ENCODE measurements at regions not wholly inside any gene's neighbourhood (a gene's known extent, or its start where the extent isn't known, plus 50 kb on each side); places are given as distances from the start of the nearest gene placed in this dataset.

DNA sequence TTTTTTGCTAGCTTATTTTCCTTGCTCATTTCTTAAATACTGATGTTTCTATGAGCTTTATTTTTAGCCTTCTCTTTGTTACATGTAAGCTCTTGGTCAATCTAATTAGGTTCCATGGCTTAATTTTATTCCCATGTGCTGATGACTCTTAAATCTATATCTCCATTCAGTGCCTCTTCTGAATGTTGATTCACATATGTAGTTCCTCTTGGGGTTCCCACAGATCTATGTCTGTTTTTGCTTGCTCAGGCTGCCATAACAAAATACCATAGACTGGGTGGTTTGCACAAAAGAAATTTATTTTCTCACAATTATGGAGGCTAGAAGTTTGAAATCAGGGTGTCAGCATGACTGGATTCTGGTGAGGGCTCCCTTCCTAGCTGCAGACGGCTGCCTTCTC, 58.3 kb upstream of the PLA2G4A start:
- BruUV-seq (replicated peaks) = no TSS peak
- no peaks in the 10 kb centered on the region for H3K9me3 ChIP-seq (ENCODE audit: low read depth, low read length, poor library complexity, severe bottlenecking)
- H3K4me3 ChIP-seq (ENCODE audit: low read depth, low read length, poor library complexity, severe bottlenecking) = no peak overlapping the region
- H3K27me3 ChIP-seq (replicated peaks; ENCODE audit: insufficient read depth, low read depth, low read length, poor library complexity) = no peaks in the 10 kb centered on the region
- no peak for TF ChIP-seq EZH2 (IDR thresholded peaks at IDR 0.05; ENCODE audit: borderline replicate concordance, low read depth, low read length, poor library complexity, severe bottlenecking)
- TF ChIP-seq CTCF (conservative IDR thresholded peaks at IDR 0.05; ENCODE audit: low read depth, low read length) = no peak
- DNase-seq (ENCODE audit: low spot score) = no peak
- intact Hi-C loops (cut with micrococcal nuclease; ENCODE audit: unreplicated experiment) = no loop called here
- no peak overlapping the region for H3K27ac ChIP-seq (ENCODE audit: low read depth, low read length, poor library complexity, severe bottlenecking)
- no peaks in the 10 kb centered on the region for H3K4me1 ChIP-seq (ENCODE audit: insufficient read depth, low read length, poor library complexity, severe bottlenecking)
- CTCF ChIA-PET = no interaction called here
- H3K36me3 ChIP-seq (ENCODE audit: insufficient read depth, low read length, poor library complexity, severe bottlenecking) = no peaks in the 10 kb centered on the region
- POLR2A ChIA-PET (ENCODE audit: low non-redundant PET) = no interaction called here

- intact Hi-C loops (cut with micrococcal nuclease; ENCODE audit: unreplicated experiment) = no loop called here
- Histone ChIP-seq H3K9me3 (ENCODE audit: low read depth, low read length, poor library complexity, severe bottlenecking) (no peaks in the 10 kb centered on the region), H3K4me3 (ENCODE audit: low read depth, low read length, poor library complexity, severe bottlenecking) (no peak overlapping the region), H3K4me1 (ENCODE audit: insufficient read depth, low read length, poor library complexity, severe bottlenecking) (no peaks in the 10 kb centered on the region), H3K27me3 (replicated peaks; ENCODE audit: insufficient read depth, low read depth, low read length, poor library complexity) (no peaks in the 10 kb centered on the region), H3K36me3 (ENCODE audit: insufficient read depth, low read length, poor library complexity, severe bottlenecking) (no peaks in the 10 kb centered on the region), H3K27ac (ENCODE audit: low read depth, low read length, poor library complexity, severe bottlenecking) (no peak overlapping the region)
- POLR2A ChIA-PET (ENCODE audit: low non-redundant PET) = no interaction called here
- CTCF ChIA-PET = no interaction called here
- BruUV-seq (replicated peaks) = no TSS peak
- TF ChIP-seq CTCF (conservative IDR thresholded peaks at IDR 0.05; ENCODE audit: low read depth, low read length) (no peak), EZH2 (IDR thresholded peaks at IDR 0.05; ENCODE audit: borderline replicate concordance, low read depth, low read length, poor library complexity, severe bottlenecking) (no peak)
- no peak for DNase-seq (ENCODE audit: low spot score)
Measured at GRCh38 chr1:186768906-186769305, 59.8 kb upstream of the PLA2G4A start.

DNA sequence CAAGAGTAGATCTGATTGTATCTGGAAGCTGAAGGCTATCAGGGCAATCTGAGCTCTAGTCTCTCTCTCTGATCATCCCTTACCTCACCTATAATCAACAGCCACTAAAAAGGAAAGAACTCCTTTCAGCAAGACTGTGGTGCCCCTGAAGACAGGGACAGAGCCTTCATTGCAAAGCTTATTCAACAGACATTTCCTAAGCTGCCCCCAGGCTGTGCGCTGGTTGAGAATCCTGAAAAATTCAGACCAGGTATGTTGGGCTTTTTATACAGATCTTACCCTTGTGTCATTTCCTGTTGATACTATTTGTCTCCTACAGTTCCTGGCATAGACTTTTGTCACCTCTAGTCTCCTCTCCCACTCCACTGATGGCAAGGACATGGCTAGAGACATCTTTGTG, 63.3 kb upstream of the PLA2G4A start:
- POLR2A ChIA-PET (ENCODE audit: low non-redundant PET) = no interaction called here
- BruUV-seq (replicated peaks) = no TSS peak
- Histone ChIP-seq H3K9me3 (ENCODE audit: low read depth, low read length, poor library complexity, severe bottlenecking) (no peaks in the 10 kb centered on the region), H3K4me3 (ENCODE audit: low read depth, low read length, poor library complexity, severe bottlenecking) (no peak overlapping the region), H3K36me3 (ENCODE audit: insufficient read depth, low read length, poor library complexity, severe bottlenecking) (no peaks in the 10 kb centered on the region), H3K27ac (ENCODE audit: low read depth, low read length, poor library complexity, severe bottlenecking) (no peak overlapping the region), H3K4me1 (ENCODE audit: insufficient read depth, low read length, poor library complexity, severe bottlenecking) (no peaks in the 10 kb centered on the region), H3K27me3 (replicated peaks; ENCODE audit: insufficient read depth, low read depth, low read length, poor library complexity) (no peaks in the 10 kb centered on the region)
- TF ChIP-seq EZH2 (IDR thresholded peaks at IDR 0.05; ENCODE audit: borderline replicate concordance, low read depth, low read length, poor library complexity, severe bottlenecking) (no peak), CTCF (conservative IDR thresholded peaks at IDR 0.05; ENCODE audit: low read depth, low read length) (no peak)
- intact Hi-C loops (cut with micrococcal nuclease; ENCODE audit: unreplicated experiment) = no loop called here
- CTCF ChIA-PET = no interaction called here
- no peak for DNase-seq (ENCODE audit: low spot score)

Data from A673 (cell line).